ENCODE measurements at regions not wholly inside any gene's neighbourhood (a gene's known extent, or its start where the extent isn't known, plus 50 kb on each side); places are given as distances from the start of the nearest gene placed in this dataset.

GRCh38 chr3:1824359-1824758 is 274.3 kb upstream of the CNTN4 start:
- Mint-ChIP-seq H3K27ac (no peak overlapping the region), H3K9me3 (no peaks in the 10 kb centered on the region), H3K27me3 (no peaks in the 10 kb centered on the region), H3K4me1 (no peaks in the 10 kb centered on the region), H3K4me3 (no peak overlapping the region), H3K36me3 (ENCODE audit: low read depth) (no peaks in the 10 kb centered on the region)
- ChIA-PET CTCF (no interaction called here), POLR2A (no interaction called here)
- DNase-seq = no peak

DNA sequence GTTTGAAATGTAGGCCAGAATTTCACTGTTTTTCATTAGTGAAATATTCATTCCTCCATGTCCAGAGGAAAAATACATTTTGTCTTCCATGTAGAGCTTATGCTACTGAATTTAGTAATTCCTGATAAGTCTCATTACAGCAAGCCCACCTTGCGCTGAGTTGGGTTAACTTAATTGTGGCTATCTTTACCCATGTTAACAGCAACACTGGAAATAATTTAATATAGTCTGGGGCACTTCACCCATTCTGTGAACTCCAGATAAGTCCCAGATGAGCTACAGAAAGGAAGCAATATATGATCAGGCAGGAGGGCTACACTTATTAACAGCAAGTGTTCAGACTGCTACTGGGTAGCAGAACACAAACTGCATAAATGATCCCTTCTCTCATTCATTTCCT is 270.1 kb upstream of the CNTN4 start:
- H3K36me3 Mint-ChIP-seq (ENCODE audit: low read depth) = no peaks in the 10 kb centered on the region
- ChIA-PET POLR2A (no interaction called here), CTCF (no interaction called here)
- no peak for DNase-seq
- H3K9me3 Mint-ChIP-seq = no peaks in the 10 kb centered on the region
- H3K4me3 Mint-ChIP-seq = no peak overlapping the region
- no peaks in the 10 kb centered on the region for H3K27me3 Mint-ChIP-seq
- H3K4me1 Mint-ChIP-seq = no peaks in the 10 kb centered on the region
- H3K27ac Mint-ChIP-seq = no peak overlapping the region

GRCh38 chr3:1830851-1831250 is 267.8 kb upstream of the CNTN4 start:
- ChIA-PET CTCF (no interaction called here), POLR2A (no interaction called here)
- H3K36me3 Mint-ChIP-seq (ENCODE audit: low read depth) = no peaks in the 10 kb centered on the region

GRCh38 chr3:1832395-1832794 is 266.3 kb upstream of the CNTN4 start:
- H3K36me3 Mint-ChIP-seq (ENCODE audit: low read depth) = no peaks in the 10 kb centered on the region
- no peak overlapping the region for H3K27ac Mint-ChIP-seq
- ChIA-PET POLR2A (no interaction called here), CTCF (no interaction called here)
- no peak overlapping the region for H3K4me3 Mint-ChIP-seq
- no peaks in the 10 kb centered on the region for H3K27me3 Mint-ChIP-seq
- H3K9me3 Mint-ChIP-seq = no peaks in the 10 kb centered on the region
- DNase-seq = no peak
- H3K4me1 Mint-ChIP-seq = no peaks in the 10 kb centered on the region

More at GRCh38 chr3:1830851-1831250, 267.8 kb upstream of the CNTN4 start:
- H3K27me3 Mint-ChIP-seq = no peaks in the 10 kb centered on the region
- no peaks in the 10 kb centered on the region for H3K9me3 Mint-ChIP-seq
- H3K4me3 Mint-ChIP-seq = no peak overlapping the region
- no peak for DNase-seq
- no peak overlapping the region for H3K27ac Mint-ChIP-seq
- H3K4me1 Mint-ChIP-seq = no peaks in the 10 kb centered on the region

GRCh38 chr3:1843111-1843510 is 255.6 kb upstream of the CNTN4 start:
- peaks cover 7% of the 10 kb centered on the region for H3K9me3 Mint-ChIP-seq

DNA sequence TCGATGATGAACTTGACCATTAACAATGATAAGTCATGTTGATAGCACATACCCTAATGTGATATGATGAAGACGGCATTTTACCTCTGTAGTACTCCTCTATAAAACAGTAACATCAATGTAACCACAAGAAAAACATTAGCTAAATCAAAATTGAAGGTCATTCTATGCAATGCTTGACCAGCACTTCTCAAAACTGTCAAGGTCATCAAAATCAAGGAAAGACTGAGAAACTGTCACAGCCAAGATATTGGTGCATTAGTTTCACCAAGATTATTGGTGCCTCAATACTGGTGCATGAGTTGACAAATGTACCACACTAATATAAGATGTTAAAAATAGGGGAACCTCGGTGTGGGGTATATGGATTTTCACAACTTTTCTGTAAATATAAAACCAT is 251.1 kb upstream of the CNTN4 start:
- H3K9me3 Mint-ChIP-seq = peaks cover 7% of the 10 kb centered on the region
- POLR2A ChIA-PET = no interaction called here
- no peak overlapping the region for H3K4me3 Mint-ChIP-seq

More at GRCh38 chr3:1843111-1843510, 255.6 kb upstream of the CNTN4 start:
- no peak for DNase-seq
- no peak overlapping the region for H3K27ac Mint-ChIP-seq
- CTCF ChIA-PET = no interaction called here
- no peaks in the 10 kb centered on the region for H3K4me1 Mint-ChIP-seq
- H3K4me3 Mint-ChIP-seq = no peak overlapping the region
- H3K36me3 Mint-ChIP-seq (ENCODE audit: low read depth) = no peaks in the 10 kb centered on the region
- POLR2A ChIA-PET = no interaction called here
- no peaks in the 10 kb centered on the region for H3K27me3 Mint-ChIP-seq

GRCh38 chr3:1848935-1849334 is 249.7 kb upstream of the CNTN4 start:
- DNase-seq = no peak
- H3K4me1 Mint-ChIP-seq = no peaks in the 10 kb centered on the region
- ChIA-PET CTCF (no interaction called here), POLR2A (no interaction called here)
- no peaks in the 10 kb centered on the region for H3K27me3 Mint-ChIP-seq
- peaks cover 4% of the 10 kb centered on the region for H3K9me3 Mint-ChIP-seq
- no peak overlapping the region for H3K27ac Mint-ChIP-seq
- H3K36me3 Mint-ChIP-seq (ENCODE audit: low read depth) = no peaks in the 10 kb centered on the region
- no peak overlapping the region for H3K4me3 Mint-ChIP-seq

More for the DNA sequence above, 251.1 kb upstream of the CNTN4 start:
- no peak for DNase-seq
- H3K36me3 Mint-ChIP-seq (ENCODE audit: low read depth) = no peaks in the 10 kb centered on the region
- no peaks in the 10 kb centered on the region for H3K4me1 Mint-ChIP-seq
- no peak overlapping the region for H3K27ac Mint-ChIP-seq
- no peaks in the 10 kb centered on the region for H3K27me3 Mint-ChIP-seq
- CTCF ChIA-PET = no interaction called here

DNA sequence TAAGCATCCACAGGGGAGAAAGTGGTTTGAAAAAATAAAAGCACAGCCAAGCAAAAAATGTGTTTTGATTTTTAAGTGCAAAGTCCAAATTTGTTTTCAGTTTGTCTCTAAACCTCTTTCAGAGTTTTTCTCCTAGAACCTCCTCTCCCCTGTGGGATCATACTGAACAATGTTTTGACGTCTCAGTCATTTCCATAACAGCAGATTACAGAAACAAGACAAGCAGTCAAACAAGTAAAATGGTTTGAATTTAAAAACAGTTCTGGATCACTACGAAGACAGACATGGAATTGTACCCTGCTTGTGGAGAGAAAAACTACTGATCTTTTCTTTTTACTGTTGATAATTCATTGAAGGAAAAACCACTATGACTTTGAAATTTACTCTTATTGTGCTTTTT is 245.7 kb upstream of the CNTN4 start:
- H3K27ac Mint-ChIP-seq = no peak overlapping the region
- CTCF ChIA-PET = no interaction called here
- H3K9me3 Mint-ChIP-seq = peaks cover 7% of the 10 kb centered on the region
- POLR2A ChIA-PET = no interaction called here
- H3K36me3 Mint-ChIP-seq (ENCODE audit: low read depth) = no peaks in the 10 kb centered on the region
- no peaks in the 10 kb centered on the region for H3K4me1 Mint-ChIP-seq
- no peak for DNase-seq
- no peak overlapping the region for H3K4me3 Mint-ChIP-seq
- H3K27me3 Mint-ChIP-seq = no peaks in the 10 kb centered on the region

- H3K4me3 Mint-ChIP-seq = no peak overlapping the region
- no peak overlapping the region for H3K27ac Mint-ChIP-seq
- H3K36me3 Mint-ChIP-seq (ENCODE audit: low read depth) = no peaks in the 10 kb centered on the region
- POLR2A ChIA-PET = no interaction called here
- H3K9me3 Mint-ChIP-seq = peaks cover 10% of the 10 kb centered on the region
- no peak for DNase-seq
- no peaks in the 10 kb centered on the region for H3K27me3 Mint-ChIP-seq
- no peaks in the 10 kb centered on the region for H3K4me1 Mint-ChIP-seq
- CTCF ChIA-PET = no interaction called here
These were observed 242.8 kb upstream of the CNTN4 start for GRCh38 chr3:1855841-1856240.

- peaks cover 14% of the 10 kb centered on the region for H3K9me3 Mint-ChIP-seq
- ChIA-PET CTCF (no interaction called here), POLR2A (no interaction called here)
- no peak for DNase-seq
- no peaks in the 10 kb centered on the region for H3K36me3 Mint-ChIP-seq (ENCODE audit: low read depth)
- no peak overlapping the region for H3K4me3 Mint-ChIP-seq
- H3K4me1 Mint-ChIP-seq = no peaks in the 10 kb centered on the region
- no peak overlapping the region for H3K27ac Mint-ChIP-seq
- H3K27me3 Mint-ChIP-seq = no peaks in the 10 kb centered on the region
These were observed 227.9 kb upstream of the CNTN4 start for GRCh38 chr3:1870738-1871137.

DNA sequence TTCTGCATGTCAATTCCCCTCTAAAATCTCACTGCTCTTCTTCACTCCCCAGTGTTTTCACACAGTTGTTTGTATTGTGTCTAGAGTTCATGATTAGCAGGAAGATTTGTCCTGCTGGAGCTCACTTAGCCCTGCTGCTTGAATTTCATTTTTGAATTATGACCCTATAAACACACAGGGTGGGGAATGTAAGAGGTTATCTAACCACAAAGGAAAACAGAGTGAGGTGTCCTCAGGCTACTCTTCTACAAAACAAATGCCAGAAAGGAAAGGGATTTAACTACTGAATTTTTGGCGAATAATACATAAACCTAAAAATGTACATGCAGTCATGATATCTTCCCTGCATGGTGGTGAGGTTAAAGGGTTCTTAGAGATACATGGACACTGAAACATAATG is 215.1 kb upstream of the CNTN4 start:
- ChIA-PET POLR2A (no interaction called here), CTCF (no interaction called here)
- Mint-ChIP-seq H3K4me1 (no peaks in the 10 kb centered on the region), H3K9me3 (peaks cover 8% of the 10 kb centered on the region), H3K27me3 (no peaks in the 10 kb centered on the region), H3K36me3 (ENCODE audit: low read depth) (no peaks in the 10 kb centered on the region), H3K27ac (no peak overlapping the region), H3K4me3 (no peak overlapping the region)
- no peak for DNase-seq

GRCh38 chr3:1892459-1892858 is 206.2 kb upstream of the CNTN4 start:
- H3K4me1 Mint-ChIP-seq = no peaks in the 10 kb centered on the region
- no peak overlapping the region for H3K4me3 Mint-ChIP-seq
- DNase-seq = no peak
- peaks cover 29% of the 10 kb centered on the region for H3K9me3 Mint-ChIP-seq
- H3K36me3 Mint-ChIP-seq (ENCODE audit: low read depth) = no peaks in the 10 kb centered on the region
- ChIA-PET POLR2A (no interaction called here), CTCF (no interaction called here)
- H3K27me3 Mint-ChIP-seq = no peaks in the 10 kb centered on the region
- no peak overlapping the region for H3K27ac Mint-ChIP-seq

DNA sequence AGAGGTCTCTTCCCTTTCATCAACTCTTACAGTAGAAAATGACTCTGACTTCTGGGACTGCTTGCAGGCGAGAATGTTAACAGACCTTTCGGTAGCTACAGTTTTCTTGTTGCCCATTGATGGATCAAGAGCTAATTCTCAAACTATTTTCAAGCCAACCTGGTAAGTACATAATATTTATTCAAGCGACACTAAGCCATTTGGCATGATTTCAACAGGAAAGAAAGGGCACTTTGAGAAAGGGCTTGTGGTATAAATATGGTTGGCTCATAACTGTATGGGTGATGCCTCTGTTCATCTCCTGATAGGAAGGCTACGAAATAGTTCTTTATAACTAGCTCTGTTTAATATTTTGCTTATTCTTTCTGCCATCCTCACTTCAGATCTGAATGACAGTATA is 196.2 kb upstream of the CNTN4 start:
- Mint-ChIP-seq H3K27ac (no peak overlapping the region), H3K27me3 (no peaks in the 10 kb centered on the region), H3K4me3 (no peak overlapping the region), H3K9me3 (peaks cover 3% of the 10 kb centered on the region), H3K36me3 (ENCODE audit: low read depth) (no peaks in the 10 kb centered on the region), H3K4me1 (no peaks in the 10 kb centered on the region)
- ChIA-PET POLR2A (no interaction called here), CTCF (no interaction called here)
- DNase-seq = no peak

DNA sequence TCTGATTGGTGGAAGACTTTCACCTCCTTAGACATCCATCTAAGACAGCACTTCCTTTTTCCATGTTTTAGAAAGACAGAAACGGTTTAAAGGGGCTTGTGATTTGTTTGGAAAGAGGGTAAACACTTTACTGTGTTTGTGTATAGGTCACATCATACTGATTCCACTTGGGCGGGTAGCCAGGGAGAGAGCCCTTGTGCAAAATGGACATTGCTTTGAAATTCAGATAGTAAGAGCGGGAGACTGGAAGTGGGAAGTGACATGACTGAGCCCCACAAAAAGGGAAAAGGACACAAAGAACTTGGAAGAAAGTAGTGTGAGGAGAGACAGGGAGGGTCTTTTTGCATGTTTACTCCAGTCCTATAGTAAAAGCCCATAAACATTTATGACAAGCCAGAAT is 195.6 kb upstream of the CNTN4 start:
- H3K4me1 Mint-ChIP-seq = no peaks in the 10 kb centered on the region
- H3K27me3 Mint-ChIP-seq = no peaks in the 10 kb centered on the region
- H3K36me3 Mint-ChIP-seq (ENCODE audit: low read depth) = no peaks in the 10 kb centered on the region
- CTCF ChIA-PET = no interaction called here
- H3K27ac Mint-ChIP-seq = no peak overlapping the region
- DNase-seq = no peak
- no peak overlapping the region for H3K4me3 Mint-ChIP-seq
- POLR2A ChIA-PET = no interaction called here
- peaks cover 3% of the 10 kb centered on the region for H3K9me3 Mint-ChIP-seq

GRCh38 chr3:1907911-1908310 is 190.8 kb upstream of the CNTN4 start:
- no peak overlapping the region for H3K4me3 Mint-ChIP-seq
- POLR2A ChIA-PET = no interaction called here
- no peak for DNase-seq
- no peaks in the 10 kb centered on the region for H3K27me3 Mint-ChIP-seq
- CTCF ChIA-PET = no interaction called here
- H3K4me1 Mint-ChIP-seq = no peaks in the 10 kb centered on the region
- H3K9me3 Mint-ChIP-seq = peaks cover 3% of the 10 kb centered on the region
- no peaks in the 10 kb centered on the region for H3K36me3 Mint-ChIP-seq (ENCODE audit: low read depth)
- no peak overlapping the region for H3K27ac Mint-ChIP-seq

Measured in activated CD4-positive, alpha-beta memory T cell treated with anti-CD3 and anti-CD28 coated beads, Interleukin-2, amount 10 ng/mL, durations not matched to agents 7 days and 5 days (primary cell).